K562 (cell line): ENCODE measurements at regions not wholly inside any gene's neighbourhood (a gene's known extent, or its start where the extent isn't known, plus 50 kb on each side); places are given as distances from the start of the nearest gene placed in this dataset.
A peak's percentile ranks its signal among the peaks of the same experiment; 100 is the strongest.

Source experiments
- BACH1 ChIP-seq: fragments of 200-800 bp; sonication (Bioruptor generic); IDR thresholded peaks from 2 replicates; pipeline ENCODE4 v1.6.1; 2016; ENCODE audit warnings: missing genetic modification characterization, missing compliant biosample characterization
- FOXA1 ChIP-seq: fragments of 450-650 bp; IDR thresholded peaks from 2 replicates; pipeline ENCODE4 v1.6.1; 2016; ENCODE audit warnings: mild to moderate bottlenecking, borderline replicate concordance
- STAG1 ChIP-seq: sonication (generic); formaldehyde crosslinking; IDR thresholded peaks from 2 replicates; pipeline ENCODE4 v1.5.0; 2020; ENCODE audit warnings: missing genetic modification reagents, borderline replicate concordance
- TAF9B ChIP-seq: fragments of 450-650 bp; IDR thresholded peaks from 2 replicates; pipeline ENCODE4 v1.6.1; 2018; ENCODE audit warnings: mild to moderate bottlenecking; ENCODE audit not compliant: partially characterized antibody
- ZNF347 ChIP-seq: fragments of 450-650 bp; formaldehyde crosslinking; IDR thresholded peaks from 2 replicates; pipeline ENCODE4 v1.4.0; 2020; ENCODE audit warnings: low read depth, mild to moderate bottlenecking, moderate library complexity
- TF ChIP-seq, protein P1 (sequence below), 2 experiments: fragments of 450-650 bp; IDR thresholded peaks; 2 replicates each; pipeline ENCODE4 v1.6.1; 2016; ENCODE audit warnings: mild to moderate bottlenecking in 2 of 2, borderline replicate concordance in 1 of 2, low read depth in 1 of 2, moderate library complexity in 1 of 2
- TF ChIP-seq, protein P2 (sequence below): sonication (generic); formaldehyde crosslinking; IDR thresholded peaks from 2 replicates; pipeline ENCODE4 v1.8.0; 2022; ENCODE audit warnings: missing genetic modification reagents, mild to moderate bottlenecking, moderate library complexity, borderline replicate concordance
- TF ChIP-seq, protein P3 (sequence below): fragments of 450-650 bp; IDR thresholded peaks from 2 replicates; pipeline ENCODE4 v1.6.1; 2016; ENCODE audit warnings: low read depth

DNA sequence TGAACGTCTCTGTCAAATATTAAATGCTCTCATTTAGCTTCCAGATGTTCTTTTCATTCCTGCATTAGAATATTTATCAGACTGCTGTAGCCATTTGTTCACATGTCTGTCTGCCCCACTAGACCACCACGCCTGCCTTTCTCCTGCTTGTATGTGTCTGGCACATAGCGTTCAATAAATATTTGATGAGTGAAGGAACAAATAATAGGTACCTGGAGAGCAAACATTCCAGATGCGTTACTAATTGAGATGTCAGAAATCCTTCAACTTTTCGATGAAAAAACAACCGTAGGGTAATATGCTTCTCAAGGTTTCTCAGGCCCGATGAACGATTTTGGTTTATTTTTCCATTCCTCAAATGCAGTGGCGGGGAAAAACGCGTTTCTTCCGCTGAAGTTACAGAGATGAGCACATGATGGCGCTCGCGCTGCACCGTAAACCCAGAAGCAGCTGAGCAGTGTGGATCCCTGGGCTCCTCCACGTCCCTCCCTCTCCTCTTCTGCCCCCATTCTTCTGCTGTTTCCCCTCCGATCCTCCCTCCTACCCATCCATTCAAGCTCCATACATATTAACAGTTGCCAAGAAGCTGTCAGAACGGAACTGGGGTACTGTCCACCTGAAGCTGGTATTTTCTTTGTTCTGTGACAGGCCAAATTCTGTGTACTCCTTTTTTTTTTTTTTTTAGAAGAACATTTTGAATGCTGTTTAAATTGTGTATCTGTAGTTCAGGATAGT lies 245.4 kb downstream of the MPDZ start (continued):
- TF ChIP-seq, protein P1, sequence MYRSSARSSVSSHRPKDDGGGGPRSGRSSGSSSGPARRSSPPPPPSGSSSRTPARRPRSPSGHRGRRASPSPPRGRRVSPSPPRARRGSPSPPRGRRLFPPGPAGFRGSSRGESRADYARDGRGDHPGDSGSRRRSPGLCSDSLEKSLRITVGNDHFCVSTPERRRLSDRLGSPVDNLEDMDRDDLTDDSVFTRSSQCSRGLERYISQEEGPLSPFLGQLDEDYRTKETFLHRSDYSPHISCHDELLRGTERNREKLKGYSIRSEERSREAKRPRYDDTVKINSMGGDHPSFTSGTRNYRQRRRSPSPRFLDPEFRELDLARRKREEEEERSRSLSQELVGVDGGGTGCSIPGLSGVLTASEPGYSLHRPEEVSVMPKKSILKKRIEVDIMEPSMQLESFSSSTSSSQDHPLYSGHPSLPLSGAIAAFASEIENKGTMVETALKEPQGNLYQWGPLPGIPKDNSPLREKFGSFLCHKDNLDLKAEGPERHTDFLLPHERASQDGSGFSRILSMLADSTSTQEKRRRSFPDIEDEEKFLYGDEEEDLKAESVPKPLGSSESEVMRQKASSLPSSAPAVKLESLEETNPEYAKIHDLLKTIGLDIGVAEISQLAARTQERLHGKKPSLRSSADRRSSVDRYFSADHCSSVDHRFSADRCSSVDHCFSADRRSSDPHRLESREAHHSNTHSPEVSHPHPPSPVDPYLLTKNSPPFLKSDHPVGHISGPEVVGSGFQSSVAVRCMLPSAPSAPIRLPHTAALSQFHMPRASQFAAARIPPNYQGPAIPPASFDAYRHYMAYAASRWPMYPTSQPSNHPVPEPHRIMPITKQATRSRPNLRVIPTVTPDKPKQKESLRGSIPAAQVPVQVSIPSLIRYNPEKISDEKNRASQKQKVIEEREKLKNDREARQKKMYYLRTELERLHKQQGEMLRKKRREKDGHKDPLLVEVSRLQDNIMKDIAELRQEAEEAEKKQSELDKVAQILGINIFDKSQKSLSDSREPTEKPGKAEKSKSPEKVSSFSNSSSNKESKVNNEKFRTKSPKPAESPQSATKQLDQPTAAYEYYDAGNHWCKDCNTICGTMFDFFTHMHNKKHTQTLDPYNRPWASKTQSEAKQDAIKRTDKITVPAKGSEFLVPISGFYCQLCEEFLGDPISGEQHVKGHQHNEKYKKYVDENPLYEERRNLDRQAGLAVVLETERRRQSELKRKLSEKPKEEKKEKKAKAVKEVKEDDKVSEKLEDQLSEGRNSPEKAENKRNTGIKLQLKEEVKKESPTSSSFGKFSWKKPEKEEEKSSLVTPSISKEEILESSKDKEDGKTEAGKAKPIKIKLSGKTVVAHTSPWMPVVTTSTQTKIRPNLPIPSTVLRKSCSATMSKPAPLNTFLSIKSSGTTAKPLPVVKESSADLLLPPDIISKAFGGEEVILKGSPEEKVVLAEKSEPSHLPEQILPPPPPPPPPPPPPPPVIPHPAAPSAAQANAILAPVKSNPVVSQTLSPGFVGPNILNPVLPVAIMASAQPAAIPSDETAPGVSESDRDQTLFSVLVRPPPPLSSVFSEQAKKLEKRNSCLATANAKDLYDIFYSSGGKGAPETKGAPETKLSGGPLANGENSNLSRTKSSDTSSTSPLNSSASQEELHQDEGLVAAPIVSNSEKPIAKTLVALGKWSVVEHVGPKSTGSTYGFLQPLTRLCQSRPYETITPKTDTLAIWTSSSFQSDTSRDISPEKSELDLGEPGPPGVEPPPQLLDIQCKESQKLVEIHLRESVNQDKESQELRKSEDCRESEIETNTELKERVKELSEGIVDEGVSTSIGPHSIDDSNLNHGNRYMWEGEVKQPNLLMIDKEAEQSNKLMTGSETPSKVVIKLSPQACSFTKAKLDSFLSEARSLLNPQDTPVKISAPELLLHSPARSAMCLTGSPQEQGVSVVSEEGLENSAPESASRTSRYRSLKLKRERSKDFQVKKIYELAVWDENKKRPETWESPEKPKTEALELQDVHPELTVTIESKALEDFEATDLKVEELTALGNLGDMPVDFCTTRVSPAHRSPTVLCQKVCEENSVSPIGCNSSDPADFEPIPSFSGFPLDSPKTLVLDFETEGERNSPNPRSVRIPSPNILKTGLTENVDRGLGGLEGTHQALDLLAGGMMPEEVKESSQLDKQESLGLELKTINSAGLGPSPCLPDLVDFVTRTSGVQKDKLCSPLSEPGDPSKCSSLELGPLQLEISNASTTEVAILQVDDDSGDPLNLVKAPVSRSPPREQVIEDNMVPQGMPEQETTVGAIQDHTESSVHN (IDR thresholded peaks at IDR 0.05; ENCODE audit: borderline replicate concordance in 1 of 2, low read depth in 1 of 2): no peak
- TF ChIP-seq STAG1 (CRISPR knock-in tag) (peak; percentile 21; the same call in 1 of the 2 replicates), BACH1 (tag) (no peak), FOXA1 (no peak), ZNF347 (no peak), TAF9B (no peak)
- TF ChIP-seq, protein P2, sequence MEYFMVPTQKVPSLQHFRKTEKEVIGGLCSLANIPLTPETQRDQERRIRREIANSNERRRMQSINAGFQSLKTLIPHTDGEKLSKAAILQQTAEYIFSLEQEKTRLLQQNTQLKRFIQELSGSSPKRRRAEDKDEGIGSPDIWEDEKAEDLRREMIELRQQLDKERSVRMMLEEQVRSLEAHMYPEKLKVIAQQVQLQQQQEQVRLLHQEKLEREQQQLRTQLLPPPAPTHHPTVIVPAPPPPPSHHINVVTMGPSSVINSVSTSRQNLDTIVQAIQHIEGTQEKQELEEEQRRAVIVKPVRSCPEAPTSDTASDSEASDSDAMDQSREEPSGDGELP (CRISPR knock-in tag): peak; percentile 55
- TF ChIP-seq, protein P3, sequence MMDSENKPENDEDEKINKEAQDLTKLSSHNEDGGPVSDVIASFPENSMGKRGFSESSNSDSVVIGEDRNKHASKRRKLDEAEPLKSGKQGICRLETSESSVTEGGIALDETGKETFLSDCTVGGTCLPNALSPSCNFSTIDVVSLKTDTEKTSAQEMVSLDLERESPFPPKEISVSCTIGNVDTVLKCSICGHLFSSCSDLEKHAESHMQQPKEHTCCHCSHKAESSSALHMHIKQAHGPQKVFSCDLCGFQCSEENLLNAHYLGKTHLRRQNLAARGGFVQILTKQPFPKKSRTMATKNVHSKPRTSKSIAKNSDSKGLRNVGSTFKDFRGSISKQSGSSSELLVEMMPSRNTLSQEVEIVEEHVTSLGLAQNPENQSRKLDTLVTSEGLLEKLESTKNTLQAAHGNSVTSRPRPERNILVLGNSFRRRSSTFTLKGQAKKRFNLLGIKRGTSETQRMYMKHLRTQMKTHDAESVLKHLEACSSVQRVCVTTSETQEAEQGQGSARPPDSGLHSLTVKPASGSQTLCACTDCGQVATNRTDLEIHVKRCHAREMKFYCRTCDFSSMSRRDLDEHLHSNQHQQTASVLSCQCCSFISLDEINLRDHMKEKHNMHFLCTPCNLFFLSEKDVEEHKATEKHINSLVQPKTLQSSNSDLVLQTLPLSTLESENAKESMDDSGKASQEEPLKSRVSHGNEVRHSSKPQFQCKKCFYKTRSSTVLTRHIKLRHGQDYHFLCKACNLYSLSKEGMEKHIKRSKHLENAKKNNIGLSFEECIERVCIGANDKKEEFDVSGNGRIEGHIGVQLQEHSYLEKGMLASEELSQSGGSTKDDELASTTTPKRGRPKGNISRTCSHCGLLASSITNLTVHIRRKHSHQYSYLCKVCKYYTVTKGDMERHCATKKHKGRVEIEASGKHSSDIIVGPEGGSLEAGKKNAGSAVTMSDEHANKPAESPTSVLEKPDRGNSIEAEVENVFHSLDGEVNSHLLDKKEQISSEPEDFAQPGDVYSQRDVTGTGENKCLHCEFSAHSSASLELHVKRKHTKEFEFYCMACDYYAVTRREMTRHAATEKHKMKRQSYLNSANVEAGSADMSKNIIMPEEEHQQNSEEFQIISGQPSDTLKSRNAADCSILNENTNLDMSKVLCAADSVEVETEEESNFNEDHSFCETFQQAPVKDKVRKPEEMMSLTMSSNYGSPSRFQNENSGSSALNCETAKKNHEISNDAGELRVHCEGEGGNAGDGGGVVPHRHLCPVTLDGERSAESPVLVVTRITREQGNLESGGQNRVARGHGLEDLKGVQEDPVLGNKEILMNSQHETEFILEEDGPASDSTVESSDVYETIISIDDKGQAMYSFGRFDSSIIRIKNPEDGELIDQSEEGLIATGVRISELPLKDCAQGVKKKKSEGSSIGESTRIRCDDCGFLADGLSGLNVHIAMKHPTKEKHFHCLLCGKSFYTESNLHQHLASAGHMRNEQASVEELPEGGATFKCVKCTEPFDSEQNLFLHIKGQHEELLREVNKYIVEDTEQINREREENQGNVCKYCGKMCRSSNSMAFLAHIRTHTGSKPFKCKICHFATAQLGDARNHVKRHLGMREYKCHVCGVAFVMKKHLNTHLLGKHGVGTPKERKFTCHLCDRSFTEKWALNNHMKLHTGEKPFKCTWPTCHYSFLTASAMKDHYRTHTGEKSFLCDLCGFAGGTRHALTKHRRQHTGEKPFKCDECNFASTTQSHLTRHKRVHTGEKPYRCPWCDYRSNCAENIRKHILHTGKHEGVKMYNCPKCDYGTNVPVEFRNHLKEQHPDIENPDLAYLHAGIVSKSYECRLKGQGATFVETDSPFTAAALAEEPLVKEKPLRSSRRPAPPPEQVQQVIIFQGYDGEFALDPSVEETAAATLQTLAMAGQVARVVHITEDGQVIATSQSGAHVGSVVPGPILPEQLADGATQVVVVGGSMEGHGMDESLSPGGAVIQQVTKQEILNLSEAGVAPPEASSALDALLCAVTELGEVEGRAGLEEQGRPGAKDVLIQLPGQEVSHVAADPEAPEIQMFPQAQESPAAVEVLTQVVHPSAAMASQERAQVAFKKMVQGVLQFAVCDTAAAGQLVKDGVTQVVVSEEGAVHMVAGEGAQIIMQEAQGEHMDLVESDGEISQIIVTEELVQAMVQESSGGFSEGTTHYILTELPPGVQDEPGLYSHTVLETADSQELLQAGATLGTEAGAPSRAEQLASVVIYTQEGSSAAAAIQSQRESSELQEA: no peak
